GM23248 (cell line): ENCODE measurements at regions not wholly inside any gene's neighbourhood (a gene's known extent, or its start where the extent isn't known, plus 50 kb on each side); places are given as distances from the start of the nearest gene placed in this dataset.

Experiments
- DNase-seq: peaks from one replicate; pipeline ENCODE4 v3.0.0-alpha.2; 2015
- H2AFZ ChIP-seq: fragments of 200-600 bp; sonication (generic); 2 replicates; pipeline ENCODE4 v1.6.1; 2016; ENCODE audit warnings: antibody characterized with exemption
- H3F3A ChIP-seq: fragments of 200-600 bp; sonication (generic); 2 replicates; pipeline ENCODE4 v1.6.1; 2016; ENCODE audit warnings: mild to moderate bottlenecking, antibody characterized with exemption, mixed run types; ENCODE audit not compliant: insufficient read depth
- H3K27ac ChIP-seq: fragments of 200-600 bp; sonication (generic); 2 replicates; pipeline ENCODE4 v1.5.1; 2016; ENCODE audit warnings: mild to moderate bottlenecking
- H3K27me3 ChIP-seq: fragments of 200-600 bp; sonication (generic); replicated peaks from 2 replicates; pipeline ENCODE4 v1.6.1; 2016; ENCODE audit warnings: mild to moderate bottlenecking; ENCODE audit not compliant: insufficient read depth
- H3K36me3 ChIP-seq: fragments of 200-600 bp; sonication (generic); 2 replicates; pipeline ENCODE4 v1.6.1; 2016; ENCODE audit warnings: low read depth, mild to moderate bottlenecking
- H3K4me1 ChIP-seq: fragments of 200-600 bp; sonication (generic); 2 replicates; pipeline ENCODE4 v1.6.1; 2016; ENCODE audit warnings: mild to moderate bottlenecking; ENCODE audit not compliant: insufficient read depth
- H3K4me2 ChIP-seq: fragments of 200-600 bp; sonication (generic); one replicate; pipeline ENCODE4 v1.6.1; 2016; ENCODE audit warnings: mild to moderate bottlenecking; ENCODE audit not compliant: unreplicated experiment
- H3K4me3 ChIP-seq: fragments of 200-600 bp; sonication (generic); 2 replicates; pipeline ENCODE4 v1.5.1; 2016; ENCODE audit warnings: mild to moderate bottlenecking
- H3K79me2 ChIP-seq: fragments of 200-600 bp; sonication (generic); 2 replicates; pipeline ENCODE4 v1.6.1; 2016; ENCODE audit warnings: mild to moderate bottlenecking; ENCODE audit not compliant: insufficient read depth
- H3K9ac ChIP-seq: fragments of 200-600 bp; sonication (generic); 2 replicates; pipeline ENCODE4 v1.6.1; 2016; ENCODE audit warnings: mild to moderate bottlenecking
- H3K9me2 ChIP-seq: fragments of 200-600 bp; sonication (generic); 2 replicates; pipeline ENCODE4 v1.6.1; 2016; ENCODE audit warnings: mixed run types, mild to moderate bottlenecking, moderate library complexity; ENCODE audit not compliant: insufficient read depth
- H3K9me3 ChIP-seq: fragments of 200-600 bp; sonication (generic); one replicate; pipeline ENCODE4 v1.6.1; 2017; ENCODE audit warnings: low read depth
- H4K20me1 ChIP-seq: fragments of 200-600 bp; sonication (generic); 2 replicates; pipeline ENCODE4 v1.6.0; 2016; ENCODE audit not compliant: insufficient read depth
- EZH2 ChIP-seq: fragments of 200-600 bp; sonication (generic); IDR thresholded peaks from 2 replicates; pipeline ENCODE4 v1.6.1; 2018; ENCODE audit warnings: antibody characterized with exemption, mild to moderate bottlenecking; ENCODE audit not compliant: insufficient read depth, poor library complexity, severe bottlenecking
- EZH2phosphoT487 ChIP-seq: fragments of 200-600 bp; sonication (generic); IDR thresholded peaks from 2 replicates; pipeline ENCODE4 v1.6.1; 2018; ENCODE audit warnings: antibody characterized with exemption, moderate library complexity, mild to moderate bottlenecking, low read depth; ENCODE audit not compliant: insufficient read depth
- WGBS, 2 experiments: methylation state at CpG; one replicate each; pipeline ENCODE4 v1.1.6; 2015 to 2017; ENCODE audit warnings: low lambda C conversion rate in 2 of 2, low coverage in 1 of 2; ENCODE audit errors: missing lambda C conversion rate in 2 of 2; 5-methylcytosine and 5-hydroxymethylcytosine counted together
- in situ Hi-C: fragments of 300-500 bp; cut with MboI; formaldehyde crosslinking; loops from 2 replicates; pipeline ENCODE4 v1.15.0; 2020

GRCh38 chr12:91566328-91567099 is 383.9 kb upstream of the DCN start:
- no peak overlapping the region for H3K4me3 ChIP-seq
- no peaks in the 10 kb centered on the region for H4K20me1 ChIP-seq
- H2AFZ ChIP-seq, result no peak overlapping the region
- H3K79me2 ChIP-seq, result no peaks in the 10 kb centered on the region
- no peaks in the 10 kb centered on the region for H3K9me3 ChIP-seq
- no peaks in the 10 kb centered on the region for H3F3A ChIP-seq
- H3K36me3 ChIP-seq, result no peaks in the 10 kb centered on the region
- no peaks in the 10 kb centered on the region for H3K4me1 ChIP-seq
- no peak overlapping the region for H3K4me2 ChIP-seq
- in situ Hi-C loops, result no loop called here
- no peak overlapping the region for H3K9ac ChIP-seq
- no peaks in the 10 kb centered on the region for H3K27me3 ChIP-seq
- DNase-seq, result no peak
- 79 to 81% methylated on average over 5 to 6 of the region's 6 CpGs for WGBS, 2 experiments
- H3K27ac ChIP-seq, result no peak overlapping the region
- TF ChIP-seq EZH2 (no peak), EZH2phosphoT487 (no peak)
- H3K9me2 ChIP-seq, result no peaks in the 10 kb centered on the region

GRCh38 chr12:91565846-91566245 is 383.2 kb upstream of the DCN start:
- no peak overlapping the region for H3K4me3 ChIP-seq
- no peaks in the 10 kb centered on the region for H3K36me3 ChIP-seq
- 56 to 70% methylated on average over 1 of the region's 1 CpG for whole genome bisulfite sequencing, 2 experiments
- no peaks in the 10 kb centered on the region for H3K9me3 ChIP-seq
- no peak for DNase-seq
- H3K4me1 ChIP-seq, result no peaks in the 10 kb centered on the region
- no peak overlapping the region for H3K27ac ChIP-seq
- no peak overlapping the region for H2AFZ ChIP-seq
- no peaks in the 10 kb centered on the region for H4K20me1 ChIP-seq
- H3K9me2 ChIP-seq, result no peaks in the 10 kb centered on the region
- in situ Hi-C loops, result no loop called here
- H3K79me2 ChIP-seq, result no peaks in the 10 kb centered on the region
- H3K9ac ChIP-seq, result no peak overlapping the region
- H3K4me2 ChIP-seq, result no peak overlapping the region
- TF ChIP-seq EZH2phosphoT487 (no peak), EZH2 (no peak)
- H3F3A ChIP-seq, result no peaks in the 10 kb centered on the region
- no peaks in the 10 kb centered on the region for H3K27me3 ChIP-seq

GRCh38 chr12:91565246-91565645 is 382.6 kb upstream of the DCN start:
- Histone ChIP-seq H3K27ac (no peak overlapping the region), H3K9me2 (no peaks in the 10 kb centered on the region), H3K9me3 (no peaks in the 10 kb centered on the region), H4K20me1 (no peaks in the 10 kb centered on the region), H3K36me3 (no peaks in the 10 kb centered on the region), H3K4me2 (no peak overlapping the region), H3K4me3 (no peak overlapping the region), H3K79me2 (no peaks in the 10 kb centered on the region), H2AFZ (no peak overlapping the region), H3K27me3 (no peaks in the 10 kb centered on the region), H3F3A (no peaks in the 10 kb centered on the region), H3K4me1 (no peaks in the 10 kb centered on the region), H3K9ac (no peak overlapping the region)
- no peak for TF ChIP-seq EZH2phosphoT487
- TF ChIP-seq EZH2, result no peak
- in situ Hi-C loops, result no loop called here
- peak; percentile 6 for DNase-seq
- 51 to 59% methylated on average over 4 of the region's 4 CpGs for WGBS, 2 experiments

- Histone ChIP-seq H3K36me3 (no peaks in the 10 kb centered on the region), H2AFZ (no peak overlapping the region)
Measured at GRCh38 chr12:91563011-91563765, 380.6 kb upstream of the DCN start.

More at GRCh38 chr12:91563011-91563765, 380.6 kb upstream of the DCN start:
- Histone ChIP-seq H3K4me3 (no peak overlapping the region), H3F3A (no peaks in the 10 kb centered on the region), H3K79me2 (no peaks in the 10 kb centered on the region), H3K4me1 (no peaks in the 10 kb centered on the region), H3K9me3 (no peaks in the 10 kb centered on the region), H3K9ac (no peak overlapping the region), H3K27me3 (no peaks in the 10 kb centered on the region), H3K27ac (no peak overlapping the region), H3K4me2 (no peak overlapping the region), H3K9me2 (no peaks in the 10 kb centered on the region), H4K20me1 (no peaks in the 10 kb centered on the region)
- in situ Hi-C loops, result no loop called here
- DNase-seq, result peak; percentile 26
- TF ChIP-seq EZH2phosphoT487 (no peak), EZH2 (no peak)
- 71 to 76% methylated on average over 4 of the region's 4 CpGs for WGBS, 2 experiments
